WTC11 (cell line): ENCODE measurements at regions not wholly inside any gene's neighbourhood (a gene's known extent, or its start where the extent isn't known, plus 50 kb on each side); places are given as distances from the start of the nearest gene placed in this dataset.

Experiments
- ATAC-seq: fragments of 200-7000 bp; cut with Tn5 transposase; 2 replicates; pipeline ENCODE4 v1.10.0; 2021; ENCODE audit warnings: mild to moderate bottlenecking, moderate library complexity
- CTCF ChIA-PET: fragments of 300-600 bp; sonication (Branson Sonifier 250); formaldehyde crosslinking; loops from one replicate; lab custom pipeline; 2021; ENCODE audit warnings: antibody characterized with exemption; lab: Charles Lee
- POLR2A ChIA-PET: fragments of 350-600 bp; sonication (Branson Sonifier 250); formaldehyde crosslinking; loops from one replicate; lab custom pipeline; 2021; ENCODE audit warnings: antibody characterized with exemption; lab: Charles Lee
- DNase-seq: peaks from one replicate; pipeline ENCODE4 v3.0.0; 2021; ENCODE audit warnings: low spot score
- H3K27ac Mint-ChIP-seq: 2 replicates; pipeline ENCODE4 v1.8.0; 2021; ENCODE audit warnings: mixed read lengths
- H3K27me3 Mint-ChIP-seq: 2 replicates; pipeline ENCODE4 v1.8.0; 2021; ENCODE audit warnings: low read depth, mild to moderate bottlenecking, moderate library complexity, mixed read lengths
- H3K36me3 Mint-ChIP-seq: 2 replicates; pipeline ENCODE4 v1.8.0; 2021; ENCODE audit warnings: mixed read lengths
- H3K4me1 Mint-ChIP-seq: 2 replicates; pipeline ENCODE4 v1.8.0; 2022; ENCODE audit warnings: mixed read lengths
- H3K4me3 Mint-ChIP-seq: 2 replicates; pipeline ENCODE4 v1.8.0; 2021; ENCODE audit warnings: mild to moderate bottlenecking, moderate library complexity, mixed read lengths
- H3K9me3 Mint-ChIP-seq: 2 replicates; pipeline ENCODE4 v1.8.0; 2021; ENCODE audit warnings: mixed read lengths
- CBFB ChIP-seq: sonication (generic); formaldehyde crosslinking; IDR thresholded peaks from 2 replicates; pipeline ENCODE4 v1.8.1; 2022; ENCODE audit warnings: mild to moderate bottlenecking, low read depth, missing genetic modification reagents
- GABPB1 ChIP-seq: sonication (generic); formaldehyde crosslinking; IDR thresholded peaks from 2 replicates; pipeline ENCODE4 v1.8.1; 2023; ENCODE audit warnings: mild to moderate bottlenecking, missing genetic modification reagents
- IRF1 ChIP-seq: sonication (generic); formaldehyde crosslinking; IDR thresholded peaks from 2 replicates; pipeline ENCODE4 v1.8.0; 2023; ENCODE audit warnings: missing genetic modification reagents
- MLX ChIP-seq: sonication (generic); formaldehyde crosslinking; IDR thresholded peaks from 2 replicates; pipeline ENCODE4 v1.8.1; 2023; ENCODE audit warnings: mild to moderate bottlenecking, missing genetic modification reagents, moderate library complexity
- NFATC4 ChIP-seq: fragments of 250-450 bp; sonication (Bioruptor Pico); IDR thresholded peaks from 2 replicates; pipeline ENCODE4 v1.9.0; 2021; ENCODE audit warnings: mild to moderate bottlenecking
- NR2C2 ChIP-seq: sonication (generic); formaldehyde crosslinking; IDR thresholded peaks from 2 replicates; pipeline ENCODE4 v1.8.0; 2022; ENCODE audit warnings: mild to moderate bottlenecking, missing genetic modification reagents
- PRRX2 ChIP-seq: fragments of 250-450 bp; sonication (Bioruptor Pico); IDR thresholded peaks from 2 replicates; pipeline ENCODE4 v1.8.0; 2021; ENCODE audit warnings: mild to moderate bottlenecking
- RELA ChIP-seq: sonication (generic); formaldehyde crosslinking; IDR thresholded peaks from 2 replicates; pipeline ENCODE4 v1.8.1; 2022; ENCODE audit warnings: missing genetic modification reagents, mild to moderate bottlenecking, borderline replicate concordance
- RORB ChIP-seq: fragments of 250-450 bp; sonication (Bioruptor Pico); IDR thresholded peaks from 2 replicates; pipeline ENCODE4 v1.9.0; 2021; ENCODE audit warnings: mild to moderate bottlenecking
- SMAD4 ChIP-seq: sonication (generic); formaldehyde crosslinking; IDR thresholded peaks from 2 replicates; pipeline ENCODE4 v1.8.0; 2022; ENCODE audit warnings: mild to moderate bottlenecking, missing genetic modification reagents
- SOX15 ChIP-seq: fragments of 250-450 bp; sonication (Bioruptor Pico); IDR thresholded peaks from 2 replicates; pipeline ENCODE4 v1.9.0; 2021; ENCODE audit warnings: mild to moderate bottlenecking
- TCF7 ChIP-seq: sonication (generic); formaldehyde crosslinking; IDR thresholded peaks from 2 replicates; pipeline ENCODE4 v1.8.0; 2022; ENCODE audit warnings: mild to moderate bottlenecking, low read depth, missing genetic modification reagents, moderate library complexity
- TEAD1 ChIP-seq: sonication (generic); formaldehyde crosslinking; IDR thresholded peaks from 2 replicates; pipeline ENCODE4 v1.8.0; 2022; ENCODE audit warnings: mild to moderate bottlenecking, missing genetic modification reagents
- TEAD4 ChIP-seq: sonication (generic); formaldehyde crosslinking; IDR thresholded peaks from 2 replicates; pipeline ENCODE4 v1.8.0; 2022; ENCODE audit warnings: mild to moderate bottlenecking, missing genetic modification reagents
- TP53 ChIP-seq: sonication (generic); formaldehyde crosslinking; IDR thresholded peaks from 2 replicates; pipeline ENCODE4 v1.8.1; 2023; ENCODE audit warnings: mild to moderate bottlenecking, missing genetic modification reagents
- ZNF317 ChIP-seq: sonication (generic); formaldehyde crosslinking; IDR thresholded peaks from 2 replicates; pipeline ENCODE4 v1.8.1; 2023; ENCODE audit warnings: low read depth, mild to moderate bottlenecking, moderate library complexity, missing genetic modification reagents, borderline replicate concordance
- ZNF396 ChIP-seq: fragments of 250-450 bp; sonication (Bioruptor Pico); IDR thresholded peaks from 2 replicates; pipeline ENCODE4 v1.8.0; 2021; ENCODE audit warnings: mild to moderate bottlenecking, moderate library complexity, borderline replicate concordance
- ZNF416 ChIP-seq: fragments of 250-450 bp; sonication (Bioruptor Pico); IDR thresholded peaks from 2 replicates; pipeline ENCODE4 v1.9.0; 2021; ENCODE audit warnings: mild to moderate bottlenecking, inconsistent platforms
- ZNF423 ChIP-seq: fragments of 250-450 bp; sonication (Bioruptor Pico); IDR thresholded peaks from 2 replicates; pipeline ENCODE4 v2.1.2; 2022; ENCODE audit warnings: mild to moderate bottlenecking, moderate library complexity
- TF ChIP-seq, protein P1 (sequence below): fragments of 250-450 bp; sonication (Bioruptor Pico); IDR thresholded peaks from 2 replicates; pipeline ENCODE4 v1.9.0; 2021; ENCODE audit warnings: mild to moderate bottlenecking
- TF ChIP-seq, protein P2 (sequence below): sonication (generic); formaldehyde crosslinking; IDR thresholded peaks from 2 replicates; pipeline ENCODE4 v1.8.0; 2022; ENCODE audit warnings: mild to moderate bottlenecking, missing genetic modification reagents
- TF ChIP-seq, protein P3 (sequence below): sonication (generic); formaldehyde crosslinking; IDR thresholded peaks from 2 replicates; pipeline ENCODE4 v1.8.1; 2023; ENCODE audit warnings: mild to moderate bottlenecking, moderate library complexity, missing genetic modification reagents
- TF ChIP-seq, protein P4 (sequence below): sonication (generic); formaldehyde crosslinking; conservative IDR thresholded peaks from 2 replicates; pipeline ENCODE4 v1.8.1; 2023; ENCODE audit warnings: mild to moderate bottlenecking, low read depth, missing genetic modification reagents, moderate library complexity

GRCh38 chr1:115230281-115230680 is 107.8 kb downstream of the NGF start:
- Mint-ChIP-seq H3K27me3 (no peaks in the 10 kb centered on the region), H3K27ac (no peak overlapping the region), H3K4me3 (no peak overlapping the region), H3K9me3 (no peaks in the 10 kb centered on the region), H3K36me3 (no peaks in the 10 kb centered on the region), H3K4me1 (no peaks in the 10 kb centered on the region)
- TF ChIP-seq SOX15 (CRISPR knock-in tag) (no peak), SMAD4 (CRISPR knock-in tag) (no peak), NR2C2 (CRISPR knock-in tag) (no peak), IRF1 (CRISPR knock-in tag) (no peak), RELA (no peak), RORB (CRISPR knock-in tag) (no peak), TP53 (no peak), ZNF396 (CRISPR knock-in tag) (no peak), PRRX2 (CRISPR knock-in tag) (no peak), CBFB (CRISPR knock-in tag) (no peak), TCF7 (CRISPR knock-in tag) (no peak), MLX (CRISPR knock-in tag) (no peak)
- TF ChIP-seq, protein P1, sequence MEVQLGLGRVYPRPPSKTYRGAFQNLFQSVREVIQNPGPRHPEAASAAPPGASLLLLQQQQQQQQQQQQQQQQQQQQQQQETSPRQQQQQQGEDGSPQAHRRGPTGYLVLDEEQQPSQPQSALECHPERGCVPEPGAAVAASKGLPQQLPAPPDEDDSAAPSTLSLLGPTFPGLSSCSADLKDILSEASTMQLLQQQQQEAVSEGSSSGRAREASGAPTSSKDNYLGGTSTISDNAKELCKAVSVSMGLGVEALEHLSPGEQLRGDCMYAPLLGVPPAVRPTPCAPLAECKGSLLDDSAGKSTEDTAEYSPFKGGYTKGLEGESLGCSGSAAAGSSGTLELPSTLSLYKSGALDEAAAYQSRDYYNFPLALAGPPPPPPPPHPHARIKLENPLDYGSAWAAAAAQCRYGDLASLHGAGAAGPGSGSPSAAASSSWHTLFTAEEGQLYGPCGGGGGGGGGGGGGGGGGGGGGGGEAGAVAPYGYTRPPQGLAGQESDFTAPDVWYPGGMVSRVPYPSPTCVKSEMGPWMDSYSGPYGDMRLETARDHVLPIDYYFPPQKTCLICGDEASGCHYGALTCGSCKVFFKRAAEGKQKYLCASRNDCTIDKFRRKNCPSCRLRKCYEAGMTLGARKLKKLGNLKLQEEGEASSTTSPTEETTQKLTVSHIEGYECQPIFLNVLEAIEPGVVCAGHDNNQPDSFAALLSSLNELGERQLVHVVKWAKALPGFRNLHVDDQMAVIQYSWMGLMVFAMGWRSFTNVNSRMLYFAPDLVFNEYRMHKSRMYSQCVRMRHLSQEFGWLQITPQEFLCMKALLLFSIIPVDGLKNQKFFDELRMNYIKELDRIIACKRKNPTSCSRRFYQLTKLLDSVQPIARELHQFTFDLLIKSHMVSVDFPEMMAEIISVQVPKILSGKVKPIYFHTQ: no peak
- TF ChIP-seq, protein P2, sequence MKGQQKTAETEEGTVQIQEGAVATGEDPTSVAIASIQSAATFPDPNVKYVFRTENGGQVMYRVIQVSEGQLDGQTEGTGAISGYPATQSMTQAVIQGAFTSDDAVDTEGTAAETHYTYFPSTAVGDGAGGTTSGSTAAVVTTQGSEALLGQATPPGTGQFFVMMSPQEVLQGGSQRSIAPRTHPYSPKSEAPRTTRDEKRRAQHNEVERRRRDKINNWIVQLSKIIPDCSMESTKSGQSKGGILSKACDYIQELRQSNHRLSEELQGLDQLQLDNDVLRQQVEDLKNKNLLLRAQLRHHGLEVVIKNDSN (CRISPR knock-in tag): no peak
- TF ChIP-seq, protein P3, sequence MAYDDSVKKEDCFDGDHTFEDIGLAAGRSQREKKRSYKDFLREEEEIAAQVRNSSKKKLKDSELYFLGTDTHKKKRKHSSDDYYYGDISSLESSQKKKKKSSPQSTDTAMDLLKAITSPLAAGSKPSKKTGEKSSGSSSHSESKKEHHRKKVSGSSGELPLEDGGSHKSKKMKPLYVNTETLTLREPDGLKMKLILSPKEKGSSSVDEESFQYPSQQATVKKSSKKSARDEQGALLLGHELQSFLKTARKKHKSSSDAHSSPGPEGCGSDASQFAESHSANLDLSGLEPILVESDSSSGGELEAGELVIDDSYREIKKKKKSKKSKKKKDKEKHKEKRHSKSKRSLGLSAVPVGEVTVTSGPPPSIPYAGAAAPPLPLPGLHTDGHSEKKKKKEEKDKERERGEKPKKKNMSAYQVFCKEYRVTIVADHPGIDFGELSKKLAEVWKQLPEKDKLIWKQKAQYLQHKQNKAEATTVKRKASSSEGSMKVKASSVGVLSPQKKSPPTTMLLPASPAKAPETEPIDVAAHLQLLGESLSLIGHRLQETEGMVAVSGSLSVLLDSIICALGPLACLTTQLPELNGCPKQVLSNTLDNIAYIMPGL (CRISPR knock-in tag): no peak
- ChIA-PET CTCF (no interaction called here), POLR2A (no interaction called here)
- ATAC-seq (no peak), DNase-seq (no peak)

DNA sequence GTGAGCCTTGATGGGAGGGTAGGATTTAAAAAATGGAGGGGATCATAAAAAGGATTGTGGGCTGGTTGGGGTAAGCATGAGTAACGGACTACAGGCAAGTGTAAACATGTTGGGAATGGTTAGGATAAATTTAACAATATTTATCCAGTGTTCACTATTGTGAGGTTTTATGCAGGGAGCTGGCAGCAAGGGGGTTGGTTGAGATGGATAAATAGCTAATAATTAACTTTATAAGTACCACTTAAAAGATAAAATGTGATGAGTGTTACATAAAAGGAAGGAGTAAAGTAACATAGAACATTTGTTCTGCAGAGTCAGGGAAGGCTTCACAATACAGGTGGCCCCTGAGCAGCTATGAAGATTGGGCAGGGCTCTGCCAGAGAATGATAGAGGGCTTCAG is 109.0 kb downstream of the NGF start:
- ATAC-seq: no peak
- Mint-ChIP-seq H3K9me3 (no peaks in the 10 kb centered on the region), H3K27me3 (no peaks in the 10 kb centered on the region)
- POLR2A ChIA-PET: no interaction called here
- no peak for TF ChIP-seq ZNF423 (CRISPR knock-in tag)
- TF ChIP-seq, all 79 proteins: peak for 0
- CTCF ChIA-PET: no interaction called here
- no peak for DNase-seq
- Mint-ChIP-seq H3K27ac (no peak overlapping the region), H3K4me1 (no peaks in the 10 kb centered on the region), H3K36me3 (no peaks in the 10 kb centered on the region), H3K4me3 (no peak overlapping the region)

- Mint-ChIP-seq H3K9me3 (no peaks in the 10 kb centered on the region), H3K27me3 (no peaks in the 10 kb centered on the region), H3K27ac (no peak overlapping the region), H3K4me3 (no peak overlapping the region), H3K36me3 (no peaks in the 10 kb centered on the region), H3K4me1 (no peaks in the 10 kb centered on the region)
- CTCF ChIA-PET: no interaction called here
- ATAC-seq (no peak), DNase-seq (no peak)
- POLR2A ChIA-PET: no interaction called here
- TF ChIP-seq ZNF317 (no peak), RORB (CRISPR knock-in tag) (no peak), GABPB1 (CRISPR knock-in tag) (no peak), TEAD1 (CRISPR knock-in tag) (no peak), TEAD4 (no peak), NFATC4 (CRISPR knock-in tag) (no peak), ZNF416 (CRISPR knock-in tag) (no peak)
- TF ChIP-seq, protein P4, sequence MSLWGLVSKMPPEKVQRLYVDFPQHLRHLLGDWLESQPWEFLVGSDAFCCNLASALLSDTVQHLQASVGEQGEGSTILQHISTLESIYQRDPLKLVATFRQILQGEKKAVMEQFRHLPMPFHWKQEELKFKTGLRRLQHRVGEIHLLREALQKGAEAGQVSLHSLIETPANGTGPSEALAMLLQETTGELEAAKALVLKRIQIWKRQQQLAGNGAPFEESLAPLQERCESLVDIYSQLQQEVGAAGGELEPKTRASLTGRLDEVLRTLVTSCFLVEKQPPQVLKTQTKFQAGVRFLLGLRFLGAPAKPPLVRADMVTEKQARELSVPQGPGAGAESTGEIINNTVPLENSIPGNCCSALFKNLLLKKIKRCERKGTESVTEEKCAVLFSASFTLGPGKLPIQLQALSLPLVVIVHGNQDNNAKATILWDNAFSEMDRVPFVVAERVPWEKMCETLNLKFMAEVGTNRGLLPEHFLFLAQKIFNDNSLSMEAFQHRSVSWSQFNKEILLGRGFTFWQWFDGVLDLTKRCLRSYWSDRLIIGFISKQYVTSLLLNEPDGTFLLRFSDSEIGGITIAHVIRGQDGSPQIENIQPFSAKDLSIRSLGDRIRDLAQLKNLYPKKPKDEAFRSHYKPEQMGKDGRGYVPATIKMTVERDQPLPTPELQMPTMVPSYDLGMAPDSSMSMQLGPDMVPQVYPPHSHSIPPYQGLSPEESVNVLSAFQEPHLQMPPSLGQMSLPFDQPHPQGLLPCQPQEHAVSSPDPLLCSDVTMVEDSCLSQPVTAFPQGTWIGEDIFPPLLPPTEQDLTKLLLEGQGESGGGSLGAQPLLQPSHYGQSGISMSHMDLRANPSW: no peak
- TF ChIP-seq, protein P2 (CRISPR knock-in tag): no peak
These were observed 109.9 kb downstream of the NGF start for GRCh38 chr1:115228191-115228590.
